ENCODE measurements at regions not wholly inside any gene's neighbourhood (a gene's known extent, or its start where the extent isn't known, plus 50 kb on each side); places are given as distances from the start of the nearest gene placed in this dataset.

- TF ChIP-seq CTCF (IDR thresholded peaks at IDR 0.05; ENCODE audit: control insufficient read depth, insufficient read depth, low read depth, low read length, missing control alignments), result no peak
- DNase-seq (ENCODE audit: low read depth), result no peak
- H3K4me3 ChIP-seq (ENCODE audit: control insufficient read depth, low read depth, low read length), result no peak overlapping the region
Measured at GRCh38 chr5:27832886-27833285, 794.5 kb upstream of the CDH9 start.

- no peak for DNase-seq (ENCODE audit: low read depth)
- TF ChIP-seq CTCF (IDR thresholded peaks at IDR 0.05; ENCODE audit: control insufficient read depth, insufficient read depth, low read depth, low read length, missing control alignments), result no peak
Measured at GRCh38 chr5:27830546-27830945, 792.2 kb upstream of the CDH9 start.

GRCh38 chr5:27821681-27822080 is 783.3 kb upstream of the CDH9 start:
- no peak for DNase-seq (ENCODE audit: low read depth)
- no peak overlapping the region for H3K4me3 ChIP-seq (ENCODE audit: control insufficient read depth, low read depth, low read length)
- TF ChIP-seq CTCF (IDR thresholded peaks at IDR 0.05; ENCODE audit: control insufficient read depth, insufficient read depth, low read depth, low read length, missing control alignments), result no peak

More at GRCh38 chr5:27830546-27830945, 792.2 kb upstream of the CDH9 start:
- no peak overlapping the region for H3K4me3 ChIP-seq (ENCODE audit: control insufficient read depth, low read depth, low read length)

- TF ChIP-seq CTCF (IDR thresholded peaks at IDR 0.05; ENCODE audit: control insufficient read depth, insufficient read depth, low read depth, low read length, missing control alignments), result no peak
- no peak overlapping the region for H3K4me3 ChIP-seq (ENCODE audit: control insufficient read depth, low read depth, low read length)
- DNase-seq (ENCODE audit: low read depth), result no peak
Measured at GRCh38 chr5:27818888-27819287, 780.5 kb upstream of the CDH9 start.

GRCh38 chr5:27814983-27815382 is 776.6 kb upstream of the CDH9 start:
- DNase-seq (ENCODE audit: low read depth), result no peak
- H3K4me3 ChIP-seq (ENCODE audit: control insufficient read depth, low read depth, low read length), result no peak overlapping the region
- TF ChIP-seq CTCF (IDR thresholded peaks at IDR 0.05; ENCODE audit: control insufficient read depth, insufficient read depth, low read depth, low read length, missing control alignments), result no peak

- no peak for DNase-seq (ENCODE audit: low read depth)
- TF ChIP-seq CTCF (IDR thresholded peaks at IDR 0.05; ENCODE audit: control insufficient read depth, insufficient read depth, low read depth, low read length, missing control alignments), result no peak
- no peak overlapping the region for H3K4me3 ChIP-seq (ENCODE audit: control insufficient read depth, low read depth, low read length)
Measured at GRCh38 chr5:27814286-27814685, 775.9 kb upstream of the CDH9 start.

GRCh38 chr5:27810458-27810857 is 772.1 kb upstream of the CDH9 start:
- H3K4me3 ChIP-seq (ENCODE audit: control insufficient read depth, low read depth, low read length), result no peak overlapping the region
- TF ChIP-seq CTCF (IDR thresholded peaks at IDR 0.05; ENCODE audit: control insufficient read depth, insufficient read depth, low read depth, low read length, missing control alignments), result no peak
- no peak for DNase-seq (ENCODE audit: low read depth)

All from AG09309 (cell line).